ENCODE measurements at regions not wholly inside any gene's neighbourhood (a gene's known extent, or its start where the extent isn't known, plus 50 kb on each side); places are given as distances from the start of the nearest gene placed in this dataset.

GRCh38 chr4:164571593-164572390 is 182.1 kb upstream of the SMIM31 start:
- FAIRE-seq (no peak), DNase-seq (ENCODE audit: low read depth in 1 of 2, low spot score in 2 of 2) (peak in 1 of 2 experiments; percentile 19)
- Histone ChIP-seq H3K56ac (replicated peaks; ENCODE audit: insufficient read length, low read depth, low read length) (no peak overlapping the region), H2BK120ac (replicated peaks; ENCODE audit: low read depth, low read length) (no peak overlapping the region), H3K23me2 (ENCODE audit: low read depth, low read length) (no peaks in the 10 kb centered on the region), H3K4me2 (ENCODE audit: insufficient read depth in 1 of 2, low read depth in 2 of 2, low read length in 2 of 2) (no peak overlapping the region), H2AFZ (ENCODE audit: low read length) (no peak overlapping the region), H3K79me1 (ENCODE audit: low read depth, low read length) (no peaks in the 10 kb centered on the region), H2BK12ac (ENCODE audit: low read depth, low read length) (no peak overlapping the region), H2BK15ac (ENCODE audit: low read length) (no peak overlapping the region), H3K4me1 (replicated peaks in 1 of 4; ENCODE audit: control insufficient read depth in 3 of 4, insufficient read depth in 4 of 4, low read length in 3 of 4) (no peaks in the 10 kb centered on the region; a peak in 1 of 7 replicates), H2BK20ac (ENCODE audit: low read length) (no peak overlapping the region), H4K5ac (ENCODE audit: insufficient read length, low read depth, low read length) (no peak overlapping the region), H3K36me3 (ENCODE audit: control insufficient read depth in 2 of 4, insufficient read depth in 4 of 4, low read length in 3 of 4) (no peaks in the 10 kb centered on the region), H3K4ac (replicated peaks; ENCODE audit: insufficient read length, low read depth, low read length) (no peak overlapping the region), H3K4me3 (ENCODE audit: extremely low read depth in 1 of 4, insufficient read depth in 2 of 4, low read depth in 3 of 4, low read length in 4 of 4) (no peak overlapping the region), H3K23ac (ENCODE audit: insufficient read length) (no peak overlapping the region), H4K8ac (ENCODE audit: extremely low read depth, insufficient read depth, low read length) (no peak overlapping the region), H2BK5ac (ENCODE audit: low read depth, low read length) (no peak overlapping the region), H3K27ac (ENCODE audit: low read depth, low read length) (no peak overlapping the region), H3K18ac (ENCODE audit: extremely low read depth, low read length) (no peak overlapping the region), H3K27me3 (replicated peaks in 1 of 4; ENCODE audit: control insufficient read depth in 3 of 4, extremely low read depth in 1 of 4, insufficient read depth in 3 of 4, low read length in 3 of 4) (no peaks in the 10 kb centered on the region), H4K20me1 (replicated peaks in 1 of 2; ENCODE audit: control insufficient read depth in 1 of 2, insufficient read depth in 2 of 2, low read length in 2 of 2) (no peaks in the 10 kb centered on the region), H4K91ac (replicated peaks; ENCODE audit: insufficient read length, low read length) (no peak overlapping the region), H3K9ac (replicated peaks in 1 of 4; ENCODE audit: extremely low read depth in 1 of 4, low read depth in 3 of 4, low read length in 3 of 4) (no peak overlapping the region), H3K9me3 (ENCODE audit: insufficient read depth in 2 of 2, low read depth in 1 of 2, low read length in 1 of 2) (no peaks in the 10 kb centered on the region), H3K79me2 (ENCODE audit: control insufficient read depth in 1 of 2, insufficient read depth in 2 of 2, low read length in 2 of 2) (no peaks in the 10 kb centered on the region), H3K14ac (ENCODE audit: insufficient read length) (no peak overlapping the region), H2AK5ac (ENCODE audit: low read depth, low read length) (no peak overlapping the region)
- ChIA-PET CTCF (ENCODE audit: partially characterized antibody) (interaction anchor here (0.6 kb wide), 1 partner anchor 146 kb away, joined by 4 read pairs; no protein-coding TSS in a partner anchor), POLR2A (ENCODE audit: partially characterized antibody) (interaction anchor here (1.1 kb wide), 1 partner anchor 22 kb away, joined by 3 read pairs; no protein-coding TSS in a partner anchor)
- TF ChIP-seq TAF1 (IDR thresholded peaks at IDR 0.05; ENCODE audit: low read depth, low read length) (no peak), TEAD4 (IDR thresholded peaks at IDR 0.05; ENCODE audit: low read depth, low read length) (peak; percentile 62)
- 76% methylated on average over 7 of the region's 7 CpGs; no CpG with 5 or more reads in 1 of the 2 experiments for WGBS, 2 experiments (ENCODE audit: extremely low coverage in 1 of 2, insufficient coverage in 1 of 2, insufficient read length in 1 of 2, insufficient replicate concordance in 2 of 2, low coverage in 1 of 2, low lambda C conversion rate in 2 of 2, missing lambda C conversion rate in 1 of 2)

Data from H1 (cell line).